GM21825 (cell line): ENCODE measurements at regions not wholly inside any gene's neighbourhood (a gene's known extent, or its start where the extent isn't known, plus 50 kb on each side); places are given as distances from the start of the nearest gene placed in this dataset.

ENCODE experiments used
- ATAC-seq: cut with Tn5 transposase; IDR thresholded peaks from one replicate; pipeline ENCODE4 v1.9.1; 2021; ENCODE audit warnings: mild to moderate bottlenecking, moderate library complexity; ENCODE audit not compliant: unreplicated experiment

GRCh38 chr14:66388516-66388915 is 97.7 kb upstream of the CCDC196 start:
- ATAC-seq = no peak

DNA sequence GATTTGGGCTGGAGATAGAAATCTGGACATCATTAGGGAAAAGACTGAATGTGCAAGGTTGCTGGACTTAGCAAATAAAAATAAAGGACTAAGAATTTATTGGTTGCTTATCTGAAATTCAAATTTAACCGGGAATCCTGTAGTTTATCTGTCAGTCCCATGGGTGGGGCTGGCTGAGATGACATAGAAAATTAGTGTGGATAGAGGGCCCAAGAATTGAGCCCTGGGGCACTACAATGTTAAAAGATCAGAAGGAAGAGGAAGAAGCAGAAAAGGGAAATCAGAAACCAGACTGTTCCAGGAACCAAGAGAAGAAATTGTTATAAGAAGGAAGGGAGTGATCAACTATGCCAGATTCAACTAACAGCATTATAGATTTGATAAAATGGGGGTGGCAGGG is 96.7 kb upstream of the CCDC196 start:
- no peak for ATAC-seq

DNA sequence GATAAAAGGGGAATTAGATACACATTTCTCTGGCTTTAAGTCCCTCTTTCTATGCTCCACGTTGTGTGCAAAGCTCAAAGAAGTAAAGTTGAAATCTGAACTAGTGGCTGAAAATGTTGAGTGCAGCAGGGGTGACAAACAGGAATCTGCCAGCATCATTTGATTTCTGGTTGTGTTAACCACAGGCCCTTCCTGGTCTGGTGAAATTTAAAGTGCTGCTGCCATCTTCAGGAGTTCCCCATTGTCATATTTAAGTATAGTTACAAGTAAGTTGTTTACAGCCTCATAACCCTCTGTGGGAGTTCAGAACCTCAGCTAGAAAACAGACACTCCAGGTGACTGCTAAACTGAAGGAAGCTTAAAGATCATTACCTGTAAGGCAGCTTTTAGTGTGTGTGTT is 90.9 kb upstream of the CCDC196 start:
- no peak for ATAC-seq

DNA sequence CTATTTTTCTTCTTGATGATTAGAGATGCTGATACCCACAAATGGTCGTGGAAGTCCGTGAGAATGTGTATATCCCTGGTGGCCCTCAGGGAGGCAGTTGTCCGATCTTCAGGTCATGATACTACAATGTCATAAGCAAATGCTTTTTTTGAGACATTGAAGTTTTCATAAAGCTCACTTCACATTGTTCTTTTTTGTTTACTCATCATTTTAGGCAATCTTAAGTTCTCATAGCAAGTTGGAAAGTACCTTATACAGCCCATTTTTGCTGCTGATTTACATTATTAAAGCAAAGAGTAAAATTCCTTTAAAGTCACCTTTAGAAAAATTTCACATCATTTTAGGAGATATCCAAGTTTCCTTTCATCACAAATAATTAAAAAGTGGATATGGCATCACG is 90.0 kb upstream of the CCDC196 start:
- ATAC-seq = no peak

DNA sequence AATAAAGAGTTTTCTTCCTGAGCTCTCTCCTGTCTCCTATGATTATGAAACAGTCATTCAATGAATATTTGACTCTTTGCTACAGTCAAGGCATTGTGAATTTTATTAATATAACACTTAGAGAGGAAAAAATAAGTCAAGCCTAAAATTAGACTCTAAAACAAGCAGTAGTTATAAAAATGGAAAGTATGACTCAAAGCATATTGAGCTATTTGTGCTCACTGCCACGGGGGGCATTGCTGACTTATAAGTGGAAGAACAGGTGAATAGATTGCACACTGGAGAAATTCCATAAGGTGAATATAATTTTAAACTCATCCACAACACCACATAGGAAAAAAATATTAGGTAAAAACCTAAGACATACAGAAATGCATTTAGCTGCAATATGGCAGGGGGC is 87.7 kb upstream of the CCDC196 start:
- no peak for ATAC-seq

GRCh38 chr14:66401449-66402095 is 84.6 kb upstream of the CCDC196 start:
- ATAC-seq = no peak

- no peak for ATAC-seq
These were observed 83.0 kb upstream of the CCDC196 start for GRCh38 chr14:66403183-66403582.

DNA sequence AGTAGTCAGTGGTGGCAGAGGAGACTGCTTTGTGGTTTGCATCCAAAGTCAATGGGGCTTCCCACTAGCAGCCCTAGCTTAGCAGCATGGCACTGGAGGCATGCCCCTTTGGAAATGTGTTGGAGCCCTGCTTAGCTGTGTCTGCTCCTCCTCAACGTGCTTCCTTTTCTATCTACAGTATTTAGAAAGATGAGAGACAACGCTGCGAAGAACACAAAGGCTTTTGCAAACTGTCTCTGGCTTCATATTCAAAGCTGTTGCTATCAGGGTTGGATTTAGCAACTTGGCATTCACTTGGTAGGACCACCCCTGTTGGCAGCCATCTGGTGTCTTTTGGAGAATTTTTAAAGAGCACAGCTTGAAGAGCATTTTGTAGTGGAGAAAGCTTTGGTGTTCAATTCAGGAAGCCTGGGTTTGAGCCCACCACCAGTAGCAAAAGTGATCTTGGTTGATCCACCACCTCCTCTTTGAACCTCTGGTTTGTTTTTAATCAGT is 82.1 kb upstream of the CCDC196 start:
- no peak for ATAC-seq

DNA sequence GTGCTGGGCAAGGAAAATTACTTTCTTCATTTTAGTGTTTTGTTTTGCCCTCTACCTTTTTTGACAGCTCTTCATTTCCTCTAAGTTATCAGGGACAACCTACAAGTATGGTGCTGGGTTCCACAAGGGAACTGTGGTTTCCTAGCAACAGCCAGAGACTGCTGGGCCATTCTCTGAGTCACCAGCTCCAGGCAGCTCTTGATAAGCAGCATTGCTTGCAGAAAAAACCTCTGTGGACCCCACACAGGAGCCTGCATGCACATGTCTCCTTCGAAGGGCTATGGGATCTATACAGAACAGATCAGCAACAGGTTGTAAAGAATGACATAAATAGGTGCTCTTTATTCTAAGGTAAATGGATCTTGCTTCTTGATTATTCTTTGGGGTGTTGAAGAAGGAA is 81.0 kb upstream of the CCDC196 start:
- no peak for ATAC-seq

DNA sequence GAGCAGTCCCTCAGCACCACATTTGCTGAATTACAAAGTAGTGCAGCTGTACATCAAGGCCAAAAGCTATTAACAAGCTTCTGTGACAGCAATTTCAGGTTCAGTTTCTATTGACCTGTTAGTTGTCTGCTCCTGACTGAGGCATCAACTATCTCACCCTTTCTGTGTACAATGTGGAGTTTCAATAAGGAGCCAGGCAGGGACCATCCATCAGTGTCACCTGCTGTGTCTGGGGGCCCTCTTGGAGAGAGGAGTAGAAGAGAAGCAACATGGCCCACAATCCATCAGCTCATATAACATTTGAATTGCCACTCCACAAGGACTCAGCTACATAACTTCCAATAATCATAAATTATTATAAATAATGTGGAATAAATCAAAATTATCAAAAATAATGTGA is 72.3 kb upstream of the CCDC196 start:
- no peak for ATAC-seq

- no peak for ATAC-seq
These were observed 71.7 kb upstream of the CCDC196 start for GRCh38 chr14:66414511-66414910.

DNA sequence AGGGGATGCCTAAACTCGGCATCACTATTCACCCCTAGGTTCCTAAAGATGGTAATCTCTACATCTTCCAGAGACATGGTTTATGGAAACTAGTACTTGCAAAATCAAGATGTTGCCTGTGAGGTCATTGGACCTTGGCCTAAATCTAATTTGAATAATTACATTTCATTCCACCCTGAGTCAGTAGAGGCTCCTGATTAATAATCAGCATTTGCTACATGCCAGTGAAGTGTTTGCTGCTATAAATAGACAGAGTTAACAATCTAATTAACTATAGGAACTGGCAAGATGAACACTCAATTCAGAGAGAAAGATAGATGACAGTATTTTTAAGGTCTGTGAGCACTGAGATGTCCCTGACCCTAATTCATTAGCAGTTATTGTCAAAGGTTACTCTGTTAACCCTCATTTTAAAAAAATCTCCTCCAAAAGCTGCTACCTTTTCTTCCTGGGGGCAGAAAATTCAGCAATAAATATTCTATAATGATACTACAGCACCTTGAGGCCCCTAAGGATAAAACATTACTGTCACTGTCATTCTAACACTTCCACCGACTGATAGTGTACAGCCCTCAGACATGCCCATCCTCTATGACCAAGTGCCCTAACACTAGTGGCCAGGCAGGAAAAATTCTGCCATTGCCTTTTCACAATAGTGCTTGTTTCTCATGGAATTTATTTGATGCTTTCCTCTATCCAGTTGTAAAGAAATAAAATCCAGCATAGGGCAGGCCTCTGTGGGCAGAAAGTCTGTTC is 65.7 kb upstream of the CCDC196 start:
- ATAC-seq = no peak

- ATAC-seq = no peak
These were observed 63.9 kb upstream of the CCDC196 start for GRCh38 chr14:66421990-66422946.

GRCh38 chr14:66425402-66425801 is 60.8 kb upstream of the CCDC196 start:
- no peak for ATAC-seq

DNA sequence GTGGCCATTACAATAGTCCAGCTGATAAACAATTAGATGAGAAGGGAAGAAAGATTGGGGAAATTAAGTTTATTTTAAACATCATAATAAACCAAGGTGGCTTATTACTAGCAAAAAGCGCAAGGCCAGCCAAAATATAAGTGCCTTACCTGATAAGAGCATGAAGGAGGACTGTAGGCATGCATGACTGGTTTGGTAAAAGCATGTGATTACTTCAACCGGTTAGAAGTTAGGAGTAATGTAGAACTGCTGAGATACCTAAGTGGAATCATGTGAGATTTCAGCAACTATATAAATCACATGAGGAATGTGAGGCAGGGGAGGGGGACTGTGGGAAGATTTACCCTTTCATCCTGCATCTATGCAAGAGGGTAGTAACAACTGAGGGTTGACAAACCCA is 59.7 kb upstream of the CCDC196 start:
- ATAC-seq = no peak

DNA sequence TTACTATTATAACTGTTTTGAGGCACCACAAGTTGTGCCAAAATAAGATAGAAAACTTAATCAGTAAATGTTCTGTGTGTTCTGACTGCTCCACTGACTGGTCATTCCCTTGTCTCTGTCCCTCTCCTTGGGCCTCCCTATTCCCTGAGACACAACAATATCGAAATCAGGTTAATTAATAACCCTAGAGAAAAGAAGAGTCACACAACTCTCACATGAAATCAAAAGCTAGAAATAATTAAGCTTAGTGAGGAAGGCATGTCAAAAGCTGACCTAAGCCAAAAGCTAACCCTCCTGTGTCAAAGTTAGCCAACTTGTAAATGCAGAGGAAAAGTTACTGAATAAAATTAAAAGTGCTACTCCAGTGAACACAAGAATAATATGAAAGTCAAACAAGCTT is 53.8 kb upstream of the CCDC196 start:
- no peak for ATAC-seq

GRCh38 chr14:66434464-66434863 is 51.7 kb upstream of the CCDC196 start:
- no peak for ATAC-seq

DNA sequence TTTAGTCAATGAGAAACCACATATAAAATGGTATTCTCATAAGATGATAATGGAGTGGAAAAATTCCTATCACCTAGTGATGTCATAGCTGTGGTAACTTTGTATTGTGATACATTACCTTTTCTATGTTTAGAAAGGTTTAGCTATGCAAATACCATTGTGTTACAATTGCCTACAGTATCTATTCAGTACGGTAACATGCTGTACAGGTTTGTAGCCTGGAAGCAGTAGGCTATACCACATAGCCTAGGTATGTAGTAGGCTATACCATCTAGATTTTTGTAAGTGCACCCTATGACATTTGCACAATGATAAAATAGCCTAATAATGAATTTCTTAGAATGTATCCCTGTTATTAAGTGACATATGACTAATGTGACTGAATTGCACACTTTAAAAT is 50.5 kb upstream of the CCDC196 start:
- ATAC-seq = no peak
